OCI-LY3 (cell line): ENCODE measurements at regions not wholly inside any gene's neighbourhood (a gene's known extent, or its start where the extent isn't known, plus 50 kb on each side); places are given as distances from the start of the nearest gene placed in this dataset.

Experiments
- CTCF ChIP-seq: fragments of 200-600, 300-600 bp; sonication (generic); IDR thresholded peaks from 2 replicates; pipeline ENCODE4 v1.5.1; 2014; ENCODE audit warnings: antibody characterized with exemption, low read length, low read depth
- EZH2phosphoT487 ChIP-seq: fragments of 200-600 bp; shearing (Covaris generic); IDR thresholded peaks from 2 replicates; pipeline ENCODE4 v1.6.1; 2018; ENCODE audit warnings: antibody characterized with exemption, mixed run types, low read depth

- TF ChIP-seq EZH2phosphoT487 (no peak), CTCF (no peak)
Observed at GRCh38 chr11:70883323-70883940, 368.9 kb downstream of the SHANK2 start.
